T-helper 1 cell treated with Interleukin-12 subunit alpha and Interleukin-12 subunit beta and Interleukin-4 antibody, amounts not matched to agents 30 μg/mL and 1 μg/mL, for 36 hours (primary cell): ENCODE measurements at regions not wholly inside any gene's neighbourhood (a gene's known extent, or its start where the extent isn't known, plus 50 kb on each side); places are given as distances from the start of the nearest gene placed in this dataset.

Experiments
- H3K27ac Mint-ChIP-seq: one replicate; pipeline ENCODE4 v1.8.0; 2021; ENCODE audit warnings: mild to moderate bottlenecking, mixed read lengths
- H3K27me3 Mint-ChIP-seq: one replicate; pipeline ENCODE4 v1.8.0; 2021; ENCODE audit warnings: low read depth, mixed read lengths
- H3K36me3 Mint-ChIP-seq: one replicate; pipeline ENCODE4 v1.8.0; 2021; ENCODE audit warnings: low read depth, mixed read lengths
- H3K4me1 Mint-ChIP-seq: one replicate; pipeline ENCODE4 v1.8.0; 2021; ENCODE audit warnings: low read depth, mixed read lengths
- H3K4me3 Mint-ChIP-seq: one replicate; pipeline ENCODE4 v1.8.0; 2021; ENCODE audit warnings: mild to moderate bottlenecking, moderate library complexity, mixed read lengths
- H3K9me3 Mint-ChIP-seq: one replicate; pipeline ENCODE4 v1.8.0; 2021; ENCODE audit warnings: mixed read lengths

DNA sequence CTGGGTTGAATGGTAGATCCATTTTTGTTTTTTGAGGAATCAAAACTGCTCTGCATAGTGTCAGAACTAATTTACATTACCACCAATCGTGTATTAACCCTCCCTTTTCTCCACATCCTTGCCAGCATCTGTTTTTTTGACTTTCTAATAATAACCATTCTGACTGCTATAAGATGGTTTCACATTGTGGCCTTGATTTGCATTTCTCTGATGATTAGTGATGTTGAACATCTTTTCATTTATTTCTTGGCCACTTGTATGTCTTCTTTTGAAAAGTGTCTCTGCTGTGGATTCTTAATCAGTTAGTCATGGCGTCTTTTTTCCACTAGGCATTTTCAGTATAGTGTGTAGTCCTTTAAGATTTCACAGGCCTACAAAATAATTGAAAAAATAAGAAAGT lies 2144.3 kb upstream of the C9orf72 start:
- Mint-ChIP-seq H3K27me3 (no peaks in the 10 kb centered on the region), H3K9me3 (peaks cover 4% of the 10 kb centered on the region), H3K27ac (no peak overlapping the region), H3K36me3 (no peaks in the 10 kb centered on the region), H3K4me1 (no peaks in the 10 kb centered on the region), H3K4me3 (no peak overlapping the region)

DNA sequence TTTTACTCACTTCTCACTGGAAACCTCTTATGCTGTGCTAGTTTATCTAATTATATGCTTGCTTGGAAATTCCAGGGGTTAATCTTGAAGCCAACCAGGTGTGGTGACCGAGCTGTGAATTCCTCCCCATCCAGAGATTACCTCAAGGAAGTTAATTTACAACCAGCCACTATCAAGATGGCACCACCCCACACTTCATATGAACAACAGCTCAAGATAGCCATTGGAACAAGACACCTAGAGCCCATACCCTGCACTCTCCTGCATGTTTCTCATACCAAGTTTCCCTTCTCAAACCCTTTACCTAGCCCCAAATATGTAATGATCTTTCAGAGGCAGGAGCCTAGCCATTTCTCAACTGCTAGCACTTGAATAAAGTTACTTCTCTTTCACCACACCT lies 2156.9 kb upstream of the C9orf72 start:
- H3K4me3 Mint-ChIP-seq: no peak overlapping the region
- no peak overlapping the region for H3K27ac Mint-ChIP-seq
- no peaks in the 10 kb centered on the region for H3K36me3 Mint-ChIP-seq
- H3K27me3 Mint-ChIP-seq: no peaks in the 10 kb centered on the region
- peaks cover 19% of the 10 kb centered on the region for H3K9me3 Mint-ChIP-seq
- H3K4me1 Mint-ChIP-seq: no peaks in the 10 kb centered on the region

DNA sequence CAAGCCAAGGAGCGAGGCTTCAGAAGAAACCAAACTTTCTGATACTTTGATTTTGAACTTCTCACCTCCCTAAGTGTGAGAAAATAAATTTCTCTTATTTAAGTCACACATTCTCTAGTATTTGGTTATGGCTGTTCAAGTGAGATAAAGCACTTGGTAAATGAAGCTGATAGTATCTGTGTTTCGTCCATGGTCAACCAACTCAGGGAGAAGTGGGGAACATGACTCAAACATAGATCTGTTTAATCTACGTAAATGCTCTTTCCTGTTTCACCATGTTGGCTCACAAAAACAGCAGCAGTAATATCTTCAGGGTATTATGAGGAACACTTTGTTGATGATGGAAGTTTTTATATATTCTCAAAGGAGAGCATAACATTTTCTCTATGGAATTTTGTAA lies 2167.2 kb upstream of the C9orf72 start:
- Mint-ChIP-seq H3K27me3 (no peaks in the 10 kb centered on the region), H3K4me1 (no peaks in the 10 kb centered on the region), H3K27ac (no peak overlapping the region), H3K9me3 (peaks cover 3% of the 10 kb centered on the region), H3K36me3 (no peaks in the 10 kb centered on the region), H3K4me3 (no peak overlapping the region)

DNA sequence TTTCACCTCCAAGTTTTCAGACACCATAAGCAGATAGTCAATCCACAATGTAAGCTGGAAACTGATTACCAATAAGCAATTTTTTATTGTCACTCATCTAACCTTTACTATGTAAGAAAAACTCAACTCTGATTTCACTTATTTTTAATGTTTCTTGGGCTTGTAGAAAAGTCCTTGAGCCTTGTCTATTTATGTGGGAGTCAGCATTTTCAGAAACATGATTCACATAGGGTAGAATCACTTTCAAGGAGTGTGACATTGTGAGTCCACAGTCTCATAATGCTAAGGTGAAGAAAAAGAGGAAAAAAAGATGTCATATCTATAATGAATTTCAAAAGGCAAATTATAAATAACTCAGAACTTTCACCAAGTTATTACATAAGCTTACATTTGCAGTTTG lies 2167.9 kb upstream of the C9orf72 start:
- Mint-ChIP-seq H3K36me3 (no peaks in the 10 kb centered on the region), H3K9me3 (peaks cover 3% of the 10 kb centered on the region), H3K4me3 (no peak overlapping the region), H3K4me1 (no peaks in the 10 kb centered on the region), H3K27me3 (no peaks in the 10 kb centered on the region), H3K27ac (no peak overlapping the region)

DNA sequence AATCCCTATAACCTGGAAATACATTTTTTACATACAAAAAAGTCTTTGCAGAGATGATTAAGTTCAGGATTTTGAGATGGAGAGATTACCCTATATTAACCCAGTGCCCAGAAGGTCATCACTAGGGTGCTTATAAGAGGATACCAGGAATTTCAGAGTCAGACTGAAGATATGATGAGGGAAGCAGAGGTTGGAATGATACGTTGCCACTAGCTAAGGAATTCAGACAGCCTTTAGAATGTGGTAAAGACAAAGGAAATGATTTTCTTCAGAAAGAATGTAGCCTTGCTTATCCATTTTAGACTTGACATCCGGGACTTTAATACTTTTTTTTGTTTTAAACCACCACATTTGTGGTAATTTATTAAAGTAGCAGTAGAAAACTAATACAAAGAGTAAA lies 2176.8 kb upstream of the C9orf72 start:
- Mint-ChIP-seq H3K27ac (no peak overlapping the region), H3K27me3 (no peaks in the 10 kb centered on the region)

DNA sequence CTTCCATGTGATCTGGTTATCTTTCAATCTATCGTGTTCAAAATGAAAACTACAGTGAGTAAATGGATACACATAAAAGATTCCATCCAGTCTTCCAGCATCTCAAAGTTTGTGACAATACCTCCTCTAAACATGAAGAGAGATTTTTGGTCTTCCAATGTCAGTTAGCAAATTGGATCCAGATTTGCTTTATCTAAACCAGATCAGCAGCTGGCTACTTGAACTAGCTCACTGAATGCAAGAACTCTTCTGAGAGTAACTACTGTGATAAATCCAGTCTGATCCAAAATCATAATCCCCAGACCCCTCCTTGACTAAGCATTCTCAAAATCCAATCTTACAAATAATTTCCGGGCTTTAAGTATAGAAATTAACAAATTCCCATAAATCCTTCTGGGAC lies 2177.9 kb upstream of the C9orf72 start:
- Mint-ChIP-seq H3K27ac (no peak overlapping the region), H3K27me3 (no peaks in the 10 kb centered on the region), H3K9me3 (peaks cover 4% of the 10 kb centered on the region), H3K4me1 (no peaks in the 10 kb centered on the region), H3K4me3 (no peak overlapping the region), H3K36me3 (no peaks in the 10 kb centered on the region)

More for the DNA sequence above, 2176.8 kb upstream of the C9orf72 start:
- Mint-ChIP-seq H3K4me1 (no peaks in the 10 kb centered on the region), H3K36me3 (no peaks in the 10 kb centered on the region), H3K4me3 (no peak overlapping the region), H3K9me3 (peaks cover 4% of the 10 kb centered on the region)

DNA sequence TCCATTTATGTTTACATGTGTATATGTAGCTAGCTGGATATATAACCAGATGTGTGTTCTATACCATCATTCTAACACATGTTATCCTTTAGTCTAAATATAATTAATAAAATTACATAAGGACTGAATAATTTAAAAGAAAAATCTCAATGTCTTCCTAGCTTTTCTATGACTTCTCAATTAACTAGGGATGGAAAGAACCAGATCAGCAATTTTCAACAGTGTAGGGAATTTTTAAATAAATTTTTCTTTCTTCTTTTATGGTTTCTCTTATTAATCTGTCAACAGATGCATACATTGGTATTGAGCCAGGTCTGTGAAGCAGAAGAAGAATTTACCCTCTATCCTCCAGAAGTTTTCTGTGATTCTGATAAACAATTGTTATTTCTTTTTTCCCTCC lies 2180.4 kb upstream of the C9orf72 start:
- Mint-ChIP-seq H3K27ac (no peak overlapping the region), H3K36me3 (no peaks in the 10 kb centered on the region), H3K27me3 (no peaks in the 10 kb centered on the region)

DNA sequence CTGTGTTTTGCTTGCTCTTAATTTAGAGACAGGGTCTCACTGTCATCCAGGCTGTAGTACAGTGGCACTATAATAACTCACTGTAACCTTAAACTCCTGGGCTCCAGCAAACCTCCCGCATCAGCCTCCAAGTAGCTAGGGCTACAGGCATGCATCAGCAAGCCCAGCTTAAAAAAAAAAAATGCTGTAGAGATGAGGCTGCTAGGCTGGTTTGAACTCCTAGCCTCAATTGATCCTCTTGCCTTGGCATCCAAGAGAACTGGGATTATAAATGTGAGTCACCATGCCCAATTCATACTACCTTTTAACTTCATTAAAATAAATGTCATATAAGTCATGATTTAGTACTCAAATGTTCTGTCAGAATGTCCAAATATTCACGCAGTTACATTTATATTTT lies 2195.7 kb upstream of the C9orf72 start:
- Mint-ChIP-seq H3K4me1 (no peaks in the 10 kb centered on the region), H3K27ac (no peak overlapping the region), H3K36me3 (no peaks in the 10 kb centered on the region), H3K9me3 (peaks cover 13% of the 10 kb centered on the region), H3K27me3 (no peaks in the 10 kb centered on the region), H3K4me3 (no peak overlapping the region)

More for the DNA sequence above, 2180.4 kb upstream of the C9orf72 start:
- Mint-ChIP-seq H3K9me3 (no peaks in the 10 kb centered on the region), H3K4me1 (no peaks in the 10 kb centered on the region), H3K4me3 (no peak overlapping the region)

DNA sequence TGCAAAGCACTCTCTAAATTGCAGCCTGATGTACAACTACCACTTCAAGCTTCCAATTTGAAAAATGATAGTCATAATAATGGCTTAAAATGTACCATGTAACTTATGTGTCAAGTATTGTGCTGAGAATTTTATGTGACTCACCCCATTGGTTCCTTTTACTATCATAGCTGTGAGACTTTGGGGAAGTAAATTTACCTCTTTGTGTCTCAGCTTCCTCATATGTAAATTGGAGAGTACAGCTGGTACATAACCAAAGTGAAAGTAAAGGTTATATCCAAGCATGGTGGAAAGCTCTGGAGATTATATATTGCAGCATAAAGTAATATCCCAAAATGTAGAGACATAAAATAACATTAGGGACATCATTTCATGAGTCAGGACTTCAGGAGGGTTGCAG lies 2200.4 kb upstream of the C9orf72 start:
- H3K27me3 Mint-ChIP-seq: no peaks in the 10 kb centered on the region
- no peaks in the 10 kb centered on the region for H3K36me3 Mint-ChIP-seq
- peaks cover 10% of the 10 kb centered on the region for H3K9me3 Mint-ChIP-seq
- H3K4me3 Mint-ChIP-seq: no peak overlapping the region
- no peaks in the 10 kb centered on the region for H3K4me1 Mint-ChIP-seq
- no peak overlapping the region for H3K27ac Mint-ChIP-seq

DNA sequence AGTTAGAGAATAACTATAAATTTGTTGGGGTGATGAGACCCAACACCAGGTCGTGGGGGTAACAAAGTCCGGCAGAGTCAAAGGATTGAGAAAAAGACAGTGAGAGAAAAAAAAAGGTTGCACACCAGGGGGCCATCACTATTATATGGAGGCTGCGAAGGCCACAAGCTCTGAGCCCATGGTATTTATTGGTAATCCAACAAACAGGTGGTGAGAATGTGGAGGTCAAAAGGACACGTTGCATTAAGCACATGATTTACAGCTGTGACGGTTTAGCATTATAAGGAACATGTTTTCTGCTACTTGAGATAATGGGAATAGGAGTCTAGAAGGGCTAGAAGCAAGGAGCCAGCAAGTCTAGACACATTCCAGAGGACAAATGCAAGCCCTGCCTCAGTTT lies 2202.2 kb upstream of the C9orf72 start:
- no peaks in the 10 kb centered on the region for H3K4me1 Mint-ChIP-seq
- no peaks in the 10 kb centered on the region for H3K27me3 Mint-ChIP-seq
- peaks cover 10% of the 10 kb centered on the region for H3K9me3 Mint-ChIP-seq
- H3K27ac Mint-ChIP-seq: no peak overlapping the region
- H3K4me3 Mint-ChIP-seq: no peak overlapping the region
- H3K36me3 Mint-ChIP-seq: no peaks in the 10 kb centered on the region

DNA sequence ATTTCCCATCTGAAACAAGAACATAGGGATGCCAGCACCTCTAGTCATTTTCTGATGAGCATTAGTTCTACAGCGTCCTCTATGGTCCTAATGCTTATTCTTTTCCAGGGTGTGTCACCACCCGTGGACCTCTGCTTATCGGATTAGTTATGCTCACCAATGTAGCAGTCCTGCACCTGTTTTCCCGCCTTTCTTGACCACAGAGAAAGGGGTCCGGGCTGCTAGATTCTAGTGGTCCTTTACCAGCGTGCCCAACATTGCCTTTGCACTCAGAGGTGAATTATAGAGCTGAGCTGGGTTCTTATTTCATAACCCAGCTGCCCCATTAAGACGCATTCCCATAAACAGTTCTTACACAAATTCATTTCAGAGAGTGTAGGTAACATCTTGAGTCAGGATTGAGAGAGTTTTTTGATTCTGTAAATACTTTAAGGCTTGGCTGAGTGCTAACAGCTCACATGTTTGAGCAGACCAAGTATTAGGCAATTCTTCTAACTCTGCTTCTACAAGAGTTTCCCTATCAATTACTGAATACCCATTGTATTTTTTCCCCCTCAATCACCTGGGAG lies 2205.1 kb upstream of the C9orf72 start:
- Mint-ChIP-seq H3K4me3 (no peak overlapping the region), H3K4me1 (no peaks in the 10 kb centered on the region), H3K27me3 (no peaks in the 10 kb centered on the region), H3K9me3 (peaks cover 10% of the 10 kb centered on the region), H3K36me3 (no peaks in the 10 kb centered on the region), H3K27ac (no peak overlapping the region)

DNA sequence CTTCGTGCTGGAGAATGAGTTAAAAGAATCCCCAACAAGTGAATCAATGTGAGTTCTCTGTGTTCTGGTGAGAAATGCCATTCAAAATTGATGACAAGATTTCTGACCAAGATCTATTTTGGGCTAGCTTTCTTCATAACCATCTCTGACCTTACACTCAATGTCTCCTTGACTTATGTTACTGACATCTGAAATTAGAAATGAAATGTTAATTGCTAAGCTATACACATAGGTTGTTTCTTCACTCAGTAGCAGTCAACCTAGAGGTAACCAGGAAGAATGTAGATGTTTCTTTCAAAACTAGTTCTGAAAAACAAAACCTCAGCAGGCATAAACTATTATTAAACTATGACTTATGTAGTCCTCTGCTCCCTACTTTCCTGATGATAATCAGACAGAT lies 2220.7 kb upstream of the C9orf72 start:
- Mint-ChIP-seq H3K4me3 (no peak overlapping the region), H3K27me3 (no peaks in the 10 kb centered on the region), H3K9me3 (no peaks in the 10 kb centered on the region), H3K4me1 (no peaks in the 10 kb centered on the region), H3K36me3 (no peaks in the 10 kb centered on the region), H3K27ac (no peak overlapping the region)

DNA sequence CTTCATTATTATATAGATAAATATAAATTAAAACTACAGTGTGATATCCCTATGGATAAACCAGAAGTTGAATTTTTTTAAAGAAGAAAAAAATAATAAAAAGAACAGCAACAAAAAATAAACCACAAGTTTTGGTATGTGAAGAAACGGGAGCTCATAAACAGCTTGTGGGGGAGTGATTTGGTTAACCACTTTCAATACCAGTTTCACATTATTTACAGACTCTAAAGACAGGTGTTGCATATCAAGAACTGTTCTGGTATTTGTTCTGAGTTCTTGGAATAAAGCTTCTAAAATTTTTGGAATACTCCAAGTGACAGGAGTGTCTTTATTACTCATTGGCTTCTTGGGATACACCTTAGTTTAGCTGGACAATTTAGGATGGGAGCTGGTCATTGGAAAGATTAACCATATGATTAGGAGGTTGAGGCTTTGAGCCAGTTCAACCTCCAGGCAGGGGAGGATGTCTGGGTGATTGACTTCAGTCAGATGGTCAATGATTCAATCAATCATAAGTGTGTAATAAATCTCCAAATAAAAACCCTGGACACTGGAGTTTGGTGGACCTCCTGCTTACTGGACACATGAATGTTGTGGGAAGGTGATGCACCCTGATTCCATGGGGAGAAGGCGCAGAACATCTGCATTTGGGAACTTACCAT lies 2223.1 kb upstream of the C9orf72 start:
- Mint-ChIP-seq H3K36me3 (no peaks in the 10 kb centered on the region), H3K4me1 (no peaks in the 10 kb centered on the region), H3K27ac (no peak overlapping the region), H3K9me3 (no peaks in the 10 kb centered on the region), H3K27me3 (no peaks in the 10 kb centered on the region), H3K4me3 (no peak overlapping the region)

DNA sequence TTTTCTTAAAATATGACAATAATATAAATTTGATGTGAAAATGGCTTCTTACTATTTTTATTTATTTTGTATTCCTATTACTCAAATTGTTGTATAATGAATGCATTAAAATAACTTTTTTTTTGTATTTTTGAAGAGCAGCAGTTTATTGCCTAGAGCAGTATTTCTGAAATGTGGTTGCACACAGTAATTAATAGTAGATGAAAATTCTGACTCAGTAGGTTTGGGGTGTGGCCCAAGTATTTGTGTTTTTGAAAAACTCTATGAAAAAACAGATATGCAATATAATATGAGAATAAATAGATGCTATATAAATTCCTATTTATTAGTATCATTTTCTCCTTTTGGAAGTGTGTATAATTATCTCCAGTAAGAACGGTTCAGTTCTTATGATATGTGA lies 2225.3 kb upstream of the C9orf72 start:
- no peaks in the 10 kb centered on the region for H3K9me3 Mint-ChIP-seq
- no peaks in the 10 kb centered on the region for H3K27me3 Mint-ChIP-seq

DNA sequence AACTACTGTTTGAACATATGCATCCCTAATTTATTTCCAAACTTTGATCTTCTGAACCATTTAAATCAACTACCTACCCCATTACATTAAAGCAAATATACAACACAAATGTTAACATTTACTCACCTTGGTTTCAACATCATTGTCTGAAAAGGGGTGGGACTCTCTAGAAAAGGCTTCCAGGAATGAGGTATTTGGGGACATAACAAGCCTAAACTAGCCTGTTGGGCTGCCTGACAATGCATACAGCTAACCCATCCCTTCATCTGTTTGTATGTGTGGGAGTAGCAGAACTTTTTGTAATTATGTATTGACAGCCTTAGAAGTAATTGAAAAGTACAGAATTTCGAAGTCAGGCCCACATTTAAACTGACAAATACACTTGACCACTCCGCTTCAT lies 2225.9 kb upstream of the C9orf72 start:
- Mint-ChIP-seq H3K9me3 (no peaks in the 10 kb centered on the region), H3K36me3 (no peaks in the 10 kb centered on the region), H3K27me3 (no peaks in the 10 kb centered on the region), H3K4me1 (no peaks in the 10 kb centered on the region), H3K27ac (no peak overlapping the region), H3K4me3 (no peak overlapping the region)

More for the DNA sequence above, 2225.3 kb upstream of the C9orf72 start:
- no peaks in the 10 kb centered on the region for H3K36me3 Mint-ChIP-seq
- H3K4me1 Mint-ChIP-seq: no peaks in the 10 kb centered on the region
- no peak overlapping the region for H3K4me3 Mint-ChIP-seq
- no peak overlapping the region for H3K27ac Mint-ChIP-seq

DNA sequence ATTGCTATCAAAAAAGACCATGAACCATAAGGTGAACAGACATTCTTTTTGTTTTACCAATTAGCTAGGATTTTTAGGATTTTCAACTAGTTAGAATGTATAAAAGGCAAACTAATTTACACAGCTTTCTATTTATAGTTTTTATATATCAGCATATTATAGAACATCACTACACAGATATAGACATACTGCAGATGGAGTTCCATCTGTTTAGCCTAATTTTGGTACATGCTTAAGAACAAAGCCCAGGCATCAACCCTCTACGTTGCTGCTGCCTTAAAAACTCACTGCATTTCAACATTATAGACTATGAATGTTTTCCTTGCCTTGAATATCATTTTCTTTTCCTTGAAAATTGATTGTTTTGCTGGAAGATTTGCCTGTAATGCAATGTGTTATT lies 2227.5 kb upstream of the C9orf72 start:
- Mint-ChIP-seq H3K4me3 (no peak overlapping the region), H3K27ac (no peak overlapping the region), H3K4me1 (no peaks in the 10 kb centered on the region), H3K36me3 (no peaks in the 10 kb centered on the region), H3K9me3 (no peaks in the 10 kb centered on the region), H3K27me3 (no peaks in the 10 kb centered on the region)
